ENCODE measurements at regions not wholly inside any gene's neighbourhood (a gene's known extent, or its start where the extent isn't known, plus 50 kb on each side); places are given as distances from the start of the nearest gene placed in this dataset.
"Not testable (repeated sequence)": the region's sequence is repeated elsewhere in the genome, so short reads cannot be mapped to it uniquely, and the experiment has no call there.

GRCh38 chr12:54713876-54714275 lies 65.7 kb upstream of the DCD start:
- not testable (repeated sequence) for DNase-seq (ENCODE audit: low spot score)

GRCh38 chr12:54711669-54712068 lies 63.5 kb upstream of the DCD start:
- no peak for DNase-seq (ENCODE audit: low spot score)

DNA sequence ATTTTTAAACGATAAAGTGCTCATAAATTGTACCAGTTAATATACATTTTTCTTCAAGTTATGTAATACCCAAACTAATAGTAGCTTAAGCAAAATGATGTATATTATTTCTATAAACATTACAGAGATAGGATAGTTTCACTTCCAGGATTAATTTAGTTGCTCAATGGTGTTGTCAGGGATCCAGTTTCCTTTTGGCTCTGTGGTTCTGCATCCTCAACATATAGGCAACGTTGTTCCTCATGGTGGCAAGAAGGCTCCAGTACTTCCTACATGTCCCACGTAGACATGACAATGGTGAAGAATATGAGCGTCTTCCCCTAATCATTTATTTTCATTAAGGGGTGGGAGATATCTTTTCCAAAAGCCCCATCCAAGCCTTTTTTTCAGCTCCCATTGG lies 60.7 kb upstream of the DCD start:
- DNase-seq (ENCODE audit: low spot score), result no peak

GRCh38 chr12:54704202-54704601 lies 56.0 kb upstream of the DCD start:
- no peak for DNase-seq (ENCODE audit: low spot score)

GRCh38 chr12:54701940-54702592 lies 53.9 kb upstream of the DCD start:
- peak; percentile 72 for DNase-seq (ENCODE audit: low spot score)

- DNase-seq (ENCODE audit: low spot score), result no peak
Observed at GRCh38 chr12:54700849-54701248, 52.7 kb upstream of the DCD start.

- peak; percentile 75 for DNase-seq (ENCODE audit: low spot score)
Observed at GRCh38 chr12:54700301-54700700, 52.1 kb upstream of the DCD start.
